ENCODE measurements at regions not wholly inside any gene's neighbourhood (a gene's known extent, or its start where the extent isn't known, plus 50 kb on each side); places are given as distances from the start of the nearest gene placed in this dataset.
A peak's percentile ranks its signal among the peaks of the same experiment; 100 is the strongest.
"Not testable (repeated sequence)": the region's sequence is repeated elsewhere in the genome, so short reads cannot be mapped to it uniquely, and the experiment has no call there.

DNA sequence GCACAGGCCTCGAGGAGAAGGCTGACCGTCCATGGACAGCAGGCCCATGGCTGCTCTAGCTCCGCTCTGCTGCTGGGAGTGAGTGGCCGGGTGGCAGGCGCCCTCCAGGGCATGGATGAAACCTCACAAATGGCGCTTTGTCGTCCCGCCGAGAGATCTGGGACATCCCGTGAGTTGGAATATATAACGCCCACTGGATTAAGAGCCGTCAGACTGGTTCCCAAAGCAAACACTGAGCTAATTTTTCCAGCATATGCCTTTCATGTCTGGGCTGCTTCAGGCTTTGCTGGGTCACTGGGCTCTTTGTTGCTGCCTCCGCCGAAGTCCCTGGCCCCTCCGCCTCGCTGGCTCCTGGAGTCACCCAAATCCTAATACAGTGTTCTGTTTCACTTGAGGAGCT lies 266.3 kb downstream of the FOXL1 start:
- no peak for DNase-seq

DNA sequence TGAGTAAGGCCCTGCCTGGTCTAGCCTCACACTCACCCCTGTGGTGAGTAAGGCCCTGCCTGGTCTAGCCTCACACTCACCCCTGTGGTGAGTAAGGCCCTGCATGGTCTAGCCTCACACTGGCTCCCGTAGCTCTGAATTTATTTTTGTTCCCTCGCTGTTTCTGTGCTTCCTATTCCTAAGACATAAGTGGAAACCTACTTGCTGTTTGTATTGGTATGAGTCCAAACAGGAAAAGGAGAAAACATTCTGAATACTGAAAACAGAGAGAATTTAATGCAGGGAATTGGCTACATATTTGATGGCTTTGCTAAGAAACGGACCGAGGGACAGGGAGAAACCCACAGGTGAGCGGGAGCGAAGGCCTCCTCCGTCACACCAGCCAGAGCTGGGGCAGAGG lies 267.8 kb downstream of the FOXL1 start:
- no peak for DNase-seq

- DNase-seq: no peak
Observed at GRCh38 chr16:86848821-86849220, 270.5 kb downstream of the FOXL1 start.

GRCh38 chr16:86850670-86851069 lies 272.3 kb downstream of the FOXL1 start:
- DNase-seq: no peak

DNA sequence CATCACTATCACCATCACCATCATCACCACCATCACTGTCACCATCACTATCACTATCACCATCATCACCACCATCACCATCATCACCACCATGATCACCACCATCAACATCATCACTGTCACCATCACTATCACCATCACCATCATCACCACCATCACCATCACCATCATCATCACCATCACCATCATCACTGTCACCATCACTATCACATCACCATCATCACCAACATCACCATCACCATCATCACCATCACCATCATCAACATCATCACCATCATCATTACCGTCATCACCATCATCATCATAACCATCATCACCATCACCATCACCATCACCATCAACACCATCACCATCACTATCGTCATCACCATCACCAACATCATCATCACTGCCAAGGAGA lies 273.8 kb downstream of the FOXL1 start:
- DNase-seq: no peak

- DNase-seq: no peak
Observed at GRCh38 chr16:86854058-86854621, 275.8 kb downstream of the FOXL1 start.

- DNase-seq: no peak
Observed at GRCh38 chr16:86854626-86855294, 276.4 kb downstream of the FOXL1 start.

- no peak for DNase-seq
Observed at GRCh38 chr16:86856946-86857586, 278.7 kb downstream of the FOXL1 start.

DNA sequence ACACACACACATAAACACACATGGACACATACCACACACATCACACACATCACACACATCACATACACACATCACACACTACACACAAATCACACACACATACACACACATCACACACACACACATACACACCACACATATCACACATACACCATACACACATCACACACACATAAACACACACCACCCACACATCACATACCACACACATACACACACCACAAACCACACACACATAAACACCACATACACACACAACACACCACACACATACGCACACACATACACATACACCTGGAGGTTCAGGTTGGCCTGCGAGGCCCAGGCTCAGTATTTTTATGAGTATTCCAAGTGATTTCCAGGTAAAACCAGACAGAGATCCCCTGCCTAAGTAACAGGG lies 279.5 kb downstream of the FOXL1 start:
- no peak for DNase-seq

- no peak for DNase-seq
Observed at GRCh38 chr16:86858501-86858900, 280.2 kb downstream of the FOXL1 start.

- DNase-seq: not testable (repeated sequence)
Observed at GRCh38 chr16:86861270-86861858, 283.0 kb downstream of the FOXL1 start.

DNA sequence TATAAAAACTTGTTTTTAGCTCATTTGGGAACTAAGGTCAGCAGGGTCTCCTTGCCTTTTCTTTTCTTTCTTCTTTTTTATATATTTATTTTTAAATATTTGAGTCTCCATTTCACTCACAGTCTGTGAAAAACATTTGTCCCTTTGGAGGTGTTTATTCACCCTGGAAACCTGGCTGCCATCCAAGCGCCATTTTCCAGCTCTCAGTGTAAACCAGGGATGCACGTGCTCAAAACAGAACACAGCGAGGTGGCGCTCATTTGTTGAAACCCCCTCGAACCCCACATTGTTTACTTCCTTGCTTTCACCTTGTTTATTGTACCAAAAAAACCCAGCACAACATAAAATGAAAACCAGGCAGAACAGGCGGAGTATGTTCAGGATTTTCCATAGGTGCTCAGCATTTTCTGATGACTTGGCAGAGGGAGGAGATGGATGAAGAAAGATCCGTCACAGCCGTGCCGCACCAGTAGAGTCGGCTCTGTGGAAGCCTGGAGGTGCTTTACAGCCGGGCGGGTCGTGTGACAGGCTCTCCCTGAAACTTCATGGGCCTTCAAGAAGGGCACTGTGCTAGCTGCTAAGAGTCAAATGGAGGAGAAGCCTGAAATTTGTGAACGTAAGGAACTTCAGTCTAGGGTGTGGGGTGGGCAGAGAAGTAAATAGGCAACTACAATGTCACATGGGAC lies 284.4 kb downstream of the FOXL1 start:
- peak; percentile 46 for DNase-seq

DNA sequence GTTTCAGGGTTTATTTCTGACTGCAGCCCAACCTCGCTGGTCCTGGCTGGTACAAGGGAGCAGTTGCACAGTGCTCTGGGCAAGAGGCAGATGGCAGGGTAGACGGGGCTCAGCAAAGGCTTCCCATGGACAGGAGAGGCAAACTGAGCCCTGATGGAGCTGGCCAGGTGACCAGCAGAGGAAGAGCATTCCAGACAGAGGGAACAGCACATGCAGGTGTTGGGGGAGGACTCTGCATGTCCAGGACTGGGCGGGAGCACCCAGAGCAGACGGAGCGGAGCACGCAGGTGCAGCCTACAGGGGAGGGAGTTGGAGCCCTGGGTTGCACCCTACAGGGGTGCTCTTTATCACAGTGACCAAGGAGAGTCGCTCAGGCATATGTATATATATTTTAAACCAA lies 285.3 kb downstream of the FOXL1 start:
- no peak for DNase-seq

- no peak for DNase-seq
Observed at GRCh38 chr16:86864586-86864985, 286.2 kb downstream of the FOXL1 start.

- DNase-seq: no peak
Observed at GRCh38 chr16:86865851-86866662, 287.7 kb downstream of the FOXL1 start.

- DNase-seq: no peak
Observed at GRCh38 chr16:86866986-86867722, 288.8 kb downstream of the FOXL1 start.

DNA sequence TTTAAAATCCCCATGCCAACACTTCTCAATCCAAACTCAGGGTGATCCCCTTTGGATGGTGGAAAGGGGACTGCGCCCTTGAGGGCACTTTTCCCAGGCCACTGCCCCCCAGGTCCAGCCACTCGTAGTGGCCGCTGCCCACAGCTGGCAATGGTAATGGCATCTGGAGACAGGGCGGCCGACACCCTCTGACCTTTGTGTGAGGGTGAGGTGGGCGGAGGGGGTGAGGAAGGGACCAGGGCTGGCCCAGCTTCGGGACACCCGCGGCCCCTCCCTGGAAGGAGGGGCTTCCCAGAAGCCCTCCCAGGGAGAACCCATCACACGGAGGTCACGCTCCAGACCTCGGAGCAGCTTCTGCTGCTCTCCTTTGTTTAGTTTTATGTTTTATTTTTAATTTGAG lies 289.7 kb downstream of the FOXL1 start:
- DNase-seq: no peak

DNA sequence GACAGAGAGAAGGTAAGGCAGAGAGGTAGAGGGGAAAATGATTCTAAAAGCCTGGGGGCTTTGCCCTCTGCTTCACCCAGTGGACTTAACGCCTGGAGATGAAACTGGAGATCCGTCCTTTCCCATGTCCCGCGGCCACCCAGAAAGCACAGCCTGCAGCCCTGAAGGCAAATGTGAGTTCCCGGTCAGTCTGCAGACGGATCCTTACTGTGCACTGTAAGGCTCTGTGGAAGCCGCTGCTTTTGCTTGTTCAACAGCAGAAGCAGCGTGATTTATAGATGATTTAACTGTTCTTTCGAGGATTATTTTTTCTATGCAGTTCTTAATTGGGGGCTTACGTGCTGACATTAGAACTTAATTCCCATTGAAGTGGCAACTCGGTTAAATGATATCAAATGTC lies 290.4 kb downstream of the FOXL1 start:
- no peak for DNase-seq

GRCh38 chr16:86869288-86870022 lies 291.1 kb downstream of the FOXL1 start:
- DNase-seq: no peak

- DNase-seq: no peak
Observed at GRCh38 chr16:86870380-86870779, 292.0 kb downstream of the FOXL1 start.

- DNase-seq: no peak
Observed at GRCh38 chr16:86872131-86872530, 293.8 kb downstream of the FOXL1 start.
